GM23338 (cell line): ENCODE measurements at regions not wholly inside any gene's neighbourhood (a gene's known extent, or its start where the extent isn't known, plus 50 kb on each side); places are given as distances from the start of the nearest gene placed in this dataset.

Experiments used
- ATAC-seq: fragments of 200-7000 bp; cut with Tn5 transposase; 3 replicates; pipeline ENCODE4 v1.9.1; 2020
- DNase-seq: peaks from one replicate; pipeline ENCODE4 v3.0.0-alpha.2; 2015; ENCODE audit warnings: low spot score
- H2AFZ ChIP-seq: fragments of 200-600 bp; sonication (generic); 2 replicates; pipeline ENCODE4 v1.8.0; 2016; ENCODE audit warnings: antibody characterized with exemption, mild to moderate bottlenecking, moderate library complexity
- H3F3A ChIP-seq: fragments of 200-600 bp; sonication (generic); replicated peaks from 2 replicates; pipeline ENCODE4 v1.8.0; 2017; ENCODE audit warnings: antibody characterized with exemption, mixed run types, low read depth
- H3K27ac ChIP-seq: fragments of 200-600 bp; sonication (generic); 2 replicates; pipeline ENCODE4 v1.6.1; 2016; ENCODE audit warnings: low read depth
- H3K27me3 ChIP-seq: fragments of 200-600 bp; sonication (generic); 2 replicates; pipeline ENCODE4 v1.8.0; 2016; ENCODE audit warnings: mild to moderate bottlenecking, mixed run types, moderate library complexity; ENCODE audit not compliant: insufficient read depth
- H3K36me3 ChIP-seq: fragments of 200-600 bp; sonication (generic); 2 replicates; pipeline ENCODE4 v1.8.0; 2016; ENCODE audit warnings: mild to moderate bottlenecking; ENCODE audit not compliant: insufficient read depth
- H3K4me1 ChIP-seq: fragments of 200-600 bp; sonication (generic); 2 replicates; pipeline ENCODE4 v1.8.0; 2016; ENCODE audit warnings: mild to moderate bottlenecking, moderate library complexity; ENCODE audit not compliant: insufficient read depth
- H3K4me2 ChIP-seq: fragments of 200-600 bp; sonication (generic); 2 replicates; pipeline ENCODE4 v1.7.1; 2017; ENCODE audit warnings: mixed run types
- H3K4me3 ChIP-seq: fragments of 200-600 bp; sonication (generic); 2 replicates; pipeline ENCODE4 v1.6.1; 2016; ENCODE audit warnings: mixed run types
- H3K79me2 ChIP-seq: fragments of 200-600 bp; sonication (generic); replicated peaks from 2 replicates; pipeline ENCODE4 v1.8.0; 2017; ENCODE audit warnings: mild to moderate bottlenecking; ENCODE audit not compliant: insufficient read depth
- H3K9me2 ChIP-seq: fragments of 200-600 bp; sonication (generic); 2 replicates; pipeline ENCODE4 v1.8.0; 2017; ENCODE audit not compliant: insufficient read depth
- H4K20me1 ChIP-seq: fragments of 200-600 bp; sonication (generic); replicated peaks from 2 replicates; pipeline ENCODE4 v1.8.0; 2017; ENCODE audit warnings: mild to moderate bottlenecking; ENCODE audit not compliant: insufficient read depth
- H3K27ac Mint-ChIP-seq: 2 replicates; pipeline ENCODE4 v1.8.0; 2020; ENCODE audit warnings: inconsistent platforms, mild to moderate bottlenecking, moderate library complexity, mixed read lengths
- H3K27me3 Mint-ChIP-seq: 3 replicates; pipeline ENCODE4 v1.8.0; 2022; ENCODE audit warnings: low read depth, mild to moderate bottlenecking, moderate library complexity, mixed read lengths, inconsistent platforms; ENCODE audit not compliant: insufficient read depth, poor library complexity
- H3K36me3 Mint-ChIP-seq: 3 replicates; pipeline ENCODE4 v1.8.0; 2021; ENCODE audit warnings: low read depth, mild to moderate bottlenecking, inconsistent platforms, moderate library complexity, mixed read lengths
- H3K4me1 Mint-ChIP-seq: 3 replicates; pipeline ENCODE4 v1.8.0; 2020; ENCODE audit warnings: mild to moderate bottlenecking, inconsistent platforms, mixed read lengths
- H3K4me3 Mint-ChIP-seq: 3 replicates; pipeline ENCODE4 v1.8.0; 2021; ENCODE audit warnings: moderate library complexity, mild to moderate bottlenecking, inconsistent platforms, mixed read lengths
- H3K9me3 Mint-ChIP-seq: 3 replicates; pipeline ENCODE4 v1.8.0; 2020; ENCODE audit warnings: moderate library complexity, mild to moderate bottlenecking, inconsistent platforms, mixed read lengths
- CREB1 ChIP-seq: fragments of 250-450 bp; sonication (Bioruptor Pico); IDR thresholded peaks from 2 replicates; pipeline ENCODE4 v1.5.0; 2020; ENCODE audit warnings: low read depth, mild to moderate bottlenecking, moderate library complexity
- JUNB ChIP-seq: IDR thresholded peaks from one replicate; pipeline ENCODE4 v1.6.1; 2016; ENCODE audit warnings: antibody characterized with exemption; ENCODE audit not compliant: unreplicated experiment
- POLR2AphosphoS5 ChIP-seq: IDR thresholded peaks from 2 replicates; pipeline ENCODE4 v1.6.1; 2016; ENCODE audit warnings: antibody characterized with exemption, low read depth
- TF ChIP-seq, protein P1 (sequence below): fragments of 250-450 bp; sonication (Bioruptor Pico); IDR thresholded peaks from 2 replicates; pipeline ENCODE4 v1.5.0; 2020; ENCODE audit warnings: mild to moderate bottlenecking, moderate library complexity
- TF ChIP-seq, protein P2 (sequence below): IDR thresholded peaks from one replicate; pipeline ENCODE4 v1.6.1; 2018; ENCODE audit warnings: antibody characterized with exemption; ENCODE audit not compliant: unreplicated experiment

DNA sequence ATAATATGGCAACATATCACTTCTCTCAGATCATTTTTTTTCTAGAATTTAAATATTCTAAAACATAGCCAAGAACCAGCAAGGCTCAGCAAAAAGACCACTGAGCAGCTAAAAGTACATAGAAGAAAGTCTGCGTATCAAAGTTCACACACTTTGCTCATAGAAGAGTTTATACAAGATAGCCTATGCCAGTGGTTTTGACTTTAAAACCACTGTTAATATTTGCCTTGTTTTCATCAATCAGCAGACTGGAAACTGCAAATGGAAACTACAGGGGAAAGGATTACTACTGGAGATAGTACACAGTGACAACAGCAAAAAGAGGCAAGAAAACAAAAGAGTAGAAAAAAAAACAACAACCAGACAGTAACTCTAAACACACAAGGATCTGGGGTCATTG lies 483.3 kb downstream of the ZSWIM6 start (continued):
- TF ChIP-seq, protein P1, sequence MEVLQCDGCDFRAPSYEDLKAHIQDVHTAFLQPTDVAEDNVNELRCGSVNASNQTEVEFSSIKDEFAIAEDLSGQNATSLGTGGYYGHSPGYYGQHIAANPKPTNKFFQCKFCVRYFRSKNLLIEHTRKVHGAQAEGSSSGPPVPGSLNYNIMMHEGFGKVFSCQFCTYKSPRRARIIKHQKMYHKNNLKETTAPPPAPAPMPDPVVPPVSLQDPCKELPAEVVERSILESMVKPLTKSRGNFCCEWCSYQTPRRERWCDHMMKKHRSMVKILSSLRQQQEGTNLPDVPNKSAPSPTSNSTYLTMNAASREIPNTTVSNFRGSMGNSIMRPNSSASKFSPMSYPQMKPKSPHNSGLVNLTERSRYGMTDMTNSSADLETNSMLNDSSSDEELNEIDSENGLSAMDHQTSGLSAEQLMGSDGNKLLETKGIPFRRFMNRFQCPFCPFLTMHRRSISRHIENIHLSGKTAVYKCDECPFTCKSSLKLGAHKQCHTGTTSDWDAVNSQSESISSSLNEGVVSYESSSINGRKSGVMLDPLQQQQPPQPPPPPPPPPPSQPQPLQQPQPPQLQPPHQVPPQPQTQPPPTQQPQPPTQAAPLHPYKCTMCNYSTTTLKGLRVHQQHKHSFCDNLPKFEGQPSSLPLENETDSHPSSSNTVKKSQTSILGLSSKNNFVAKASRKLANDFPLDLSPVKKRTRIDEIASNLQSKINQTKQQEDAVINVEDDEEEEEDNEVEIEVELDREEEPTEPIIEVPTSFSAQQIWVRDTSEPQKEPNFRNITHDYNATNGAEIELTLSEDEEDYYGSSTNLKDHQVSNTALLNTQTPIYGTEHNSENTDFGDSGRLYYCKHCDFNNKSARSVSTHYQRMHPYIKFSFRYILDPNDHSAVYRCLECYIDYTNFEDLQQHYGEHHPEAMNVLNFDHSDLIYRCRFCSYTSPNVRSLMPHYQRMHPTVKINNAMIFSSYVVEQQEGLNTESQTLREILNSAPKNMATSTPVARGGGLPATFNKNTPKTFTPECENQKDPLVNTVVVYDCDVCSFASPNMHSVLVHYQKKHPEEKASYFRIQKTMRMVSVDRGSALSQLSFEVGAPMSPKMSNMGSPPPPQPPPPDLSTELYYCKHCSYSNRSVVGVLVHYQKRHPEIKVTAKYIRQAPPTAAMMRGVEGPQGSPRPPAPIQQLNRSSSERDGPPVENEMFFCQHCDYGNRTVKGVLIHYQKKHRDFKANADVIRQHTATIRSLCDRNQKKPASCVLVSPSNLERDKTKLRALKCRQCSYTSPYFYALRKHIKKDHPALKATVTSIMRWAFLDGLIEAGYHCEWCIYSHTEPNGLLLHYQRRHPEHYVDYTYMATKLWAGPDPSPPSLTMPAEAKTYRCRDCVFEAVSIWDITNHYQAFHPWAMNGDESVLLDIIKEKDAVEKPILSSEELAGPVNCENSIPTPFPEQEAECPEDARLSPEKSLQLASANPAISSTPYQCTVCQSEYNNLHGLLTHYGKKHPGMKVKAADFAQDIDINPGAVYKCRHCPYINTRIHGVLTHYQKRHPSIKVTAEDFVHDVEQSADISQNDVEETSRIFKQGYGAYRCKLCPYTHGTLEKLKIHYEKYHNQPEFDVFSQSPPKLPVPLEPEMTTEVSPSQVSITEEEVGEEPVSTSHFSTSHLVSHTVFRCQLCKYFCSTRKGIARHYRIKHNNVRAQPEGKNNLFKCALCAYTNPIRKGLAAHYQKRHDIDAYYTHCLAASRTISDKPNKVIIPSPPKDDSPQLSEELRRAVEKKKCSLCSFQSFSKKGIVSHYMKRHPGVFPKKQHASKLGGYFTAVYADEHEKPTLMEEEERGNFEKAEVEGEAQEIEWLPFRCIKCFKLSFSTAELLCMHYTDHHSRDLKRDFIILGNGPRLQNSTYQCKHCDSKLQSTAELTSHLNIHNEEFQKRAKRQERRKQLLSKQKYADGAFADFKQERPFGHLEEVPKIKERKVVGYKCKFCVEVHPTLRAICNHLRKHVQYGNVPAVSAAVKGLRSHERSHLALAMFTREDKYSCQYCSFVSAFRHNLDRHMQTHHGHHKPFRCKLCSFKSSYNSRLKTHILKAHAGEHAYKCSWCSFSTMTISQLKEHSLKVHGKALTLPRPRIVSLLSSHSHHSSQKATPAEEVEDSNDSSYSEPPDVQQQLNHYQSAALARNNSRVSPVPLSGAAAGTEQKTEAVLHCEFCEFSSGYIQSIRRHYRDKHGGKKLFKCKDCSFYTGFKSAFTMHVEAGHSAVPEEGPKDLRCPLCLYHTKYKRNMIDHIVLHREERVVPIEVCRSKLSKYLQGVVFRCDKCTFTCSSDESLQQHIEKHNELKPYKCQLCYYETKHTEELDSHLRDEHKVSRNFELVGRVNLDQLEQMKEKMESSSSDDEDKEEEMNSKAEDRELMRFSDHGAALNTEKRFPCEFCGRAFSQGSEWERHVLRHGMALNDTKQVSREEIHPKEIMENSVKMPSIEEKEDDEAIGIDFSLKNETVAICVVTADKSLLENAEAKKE (CRISPR knock-in tag) = no peak
- no peak for TF ChIP-seq CREB1
- TF ChIP-seq, protein P2, sequence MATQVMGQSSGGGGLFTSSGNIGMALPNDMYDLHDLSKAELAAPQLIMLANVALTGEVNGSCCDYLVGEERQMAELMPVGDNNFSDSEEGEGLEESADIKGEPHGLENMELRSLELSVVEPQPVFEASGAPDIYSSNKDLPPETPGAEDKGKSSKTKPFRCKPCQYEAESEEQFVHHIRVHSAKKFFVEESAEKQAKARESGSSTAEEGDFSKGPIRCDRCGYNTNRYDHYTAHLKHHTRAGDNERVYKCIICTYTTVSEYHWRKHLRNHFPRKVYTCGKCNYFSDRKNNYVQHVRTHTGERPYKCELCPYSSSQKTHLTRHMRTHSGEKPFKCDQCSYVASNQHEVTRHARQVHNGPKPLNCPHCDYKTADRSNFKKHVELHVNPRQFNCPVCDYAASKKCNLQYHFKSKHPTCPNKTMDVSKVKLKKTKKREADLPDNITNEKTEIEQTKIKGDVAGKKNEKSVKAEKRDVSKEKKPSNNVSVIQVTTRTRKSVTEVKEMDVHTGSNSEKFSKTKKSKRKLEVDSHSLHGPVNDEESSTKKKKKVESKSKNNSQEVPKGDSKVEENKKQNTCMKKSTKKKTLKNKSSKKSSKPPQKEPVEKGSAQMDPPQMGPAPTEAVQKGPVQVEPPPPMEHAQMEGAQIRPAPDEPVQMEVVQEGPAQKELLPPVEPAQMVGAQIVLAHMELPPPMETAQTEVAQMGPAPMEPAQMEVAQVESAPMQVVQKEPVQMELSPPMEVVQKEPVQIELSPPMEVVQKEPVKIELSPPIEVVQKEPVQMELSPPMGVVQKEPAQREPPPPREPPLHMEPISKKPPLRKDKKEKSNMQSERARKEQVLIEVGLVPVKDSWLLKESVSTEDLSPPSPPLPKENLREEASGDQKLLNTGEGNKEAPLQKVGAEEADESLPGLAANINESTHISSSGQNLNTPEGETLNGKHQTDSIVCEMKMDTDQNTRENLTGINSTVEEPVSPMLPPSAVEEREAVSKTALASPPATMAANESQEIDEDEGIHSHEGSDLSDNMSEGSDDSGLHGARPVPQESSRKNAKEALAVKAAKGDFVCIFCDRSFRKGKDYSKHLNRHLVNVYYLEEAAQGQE = no peak
- no peak for TF ChIP-seq JUNB
- no peak for TF ChIP-seq POLR2AphosphoS5

DNA sequence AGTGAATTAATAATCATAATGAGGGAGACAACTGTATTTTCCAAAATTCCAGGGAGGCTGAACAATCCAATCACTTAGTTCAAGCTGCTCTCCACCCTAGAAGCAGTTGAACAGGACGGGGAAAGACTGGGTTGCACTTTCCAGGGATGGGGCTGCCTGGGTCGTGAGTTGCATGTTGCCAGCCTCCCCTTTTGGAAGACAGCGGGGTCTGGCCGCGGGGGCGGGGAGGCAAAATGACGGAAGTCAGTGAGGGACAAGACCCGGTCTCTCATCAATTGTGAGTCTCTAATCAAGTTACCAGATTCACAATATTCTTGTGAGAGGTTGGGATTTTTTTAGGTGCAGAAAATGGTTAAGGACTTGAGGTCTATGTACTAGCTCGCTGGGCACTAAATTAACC lies 484.1 kb downstream of the ZSWIM6 start:
- Mint-ChIP-seq H3K27me3 (peaks cover 6% of the 10 kb centered on the region), H3K4me3 (no peak overlapping the region), H3K4me1 (peaks cover 18% of the 10 kb centered on the region), H3K9me3 (no peaks in the 10 kb centered on the region), H3K36me3 (no peaks in the 10 kb centered on the region; the same call in 2 of the 3 replicates), H3K27ac (0 out of 2 replicates have a peak overlapping the region, but pooled peaks have one; percentile 24)
- no peak overlapping the region for H3K4me2 ChIP-seq
- H3F3A ChIP-seq = no peaks in the 10 kb centered on the region
- no peaks in the 10 kb centered on the region for H3K79me2 ChIP-seq
- H3K27ac ChIP-seq = no peak overlapping the region
- ATAC-seq = peak; percentile 39; the same call in 2 of the 3 replicates
- no peak for DNase-seq
- H3K27me3 ChIP-seq = no peaks in the 10 kb centered on the region
- H3K9me2 ChIP-seq = no peaks in the 10 kb centered on the region
- no peaks in the 10 kb centered on the region for H3K36me3 ChIP-seq
- no peak overlapping the region for H2AFZ ChIP-seq
- no peaks in the 10 kb centered on the region for H4K20me1 ChIP-seq
- no peak overlapping the region for H3K4me3 ChIP-seq
- no peak for TF ChIP-seq POLR2AphosphoS5
- no peaks in the 10 kb centered on the region for H3K4me1 ChIP-seq
